Suppressor macrophage (primary cell): ENCODE measurements at regions not wholly inside any gene's neighbourhood (a gene's known extent, or its start where the extent isn't known, plus 50 kb on each side); places are given as distances from the start of the nearest gene placed in this dataset.

Experiments used
- DNase-seq, 4 experiments: peaks; one replicate each; pipeline ENCODE4 v3.0.0-alpha.2; 2020 to 2022

GRCh38 chr1:199751962-199752687 lies 275.4 kb upstream of the NR5A2 start:
- no peak for DNase-seq

DNA sequence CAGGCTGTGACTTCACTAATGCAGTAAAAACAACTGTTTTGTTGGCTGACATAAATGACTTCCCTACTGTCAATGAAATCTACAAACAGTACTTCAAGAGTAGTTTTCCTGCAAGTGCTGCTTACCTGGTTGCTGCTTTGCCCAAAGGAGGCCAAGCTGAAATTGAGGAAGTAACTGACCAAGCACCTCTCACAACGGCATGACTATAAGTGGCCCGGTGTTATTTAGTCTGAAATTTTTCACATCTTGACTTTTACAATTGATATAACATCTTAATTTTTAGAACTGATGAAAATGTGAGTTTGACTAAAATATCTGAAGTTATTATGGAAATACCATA lies 274.9 kb upstream of the NR5A2 start:
- no peak for DNase-seq

GRCh38 chr1:199753513-199753912 lies 274.0 kb upstream of the NR5A2 start:
- no peak for DNase-seq

DNA sequence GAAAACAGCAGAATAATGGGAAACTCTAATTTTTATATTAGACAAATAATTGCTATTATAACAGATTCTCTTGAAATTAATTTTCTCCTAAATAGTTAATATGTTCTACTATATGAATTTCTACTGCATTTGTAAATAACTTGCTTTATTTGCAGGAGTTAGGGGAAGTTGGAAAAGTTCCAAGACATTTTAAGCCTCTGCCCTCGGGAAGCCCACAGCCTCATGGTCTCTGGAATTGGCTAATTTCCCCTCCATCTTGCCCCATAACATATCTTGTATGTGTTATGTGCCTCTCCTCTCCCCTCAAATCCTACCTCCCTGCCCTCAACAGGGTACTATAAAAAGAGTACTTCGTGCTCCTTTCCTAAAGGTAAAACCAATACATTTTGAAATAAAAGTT lies 271.4 kb upstream of the NR5A2 start:
- peak; percentile 52 to 88 (median 74) for DNase-seq

GRCh38 chr1:199758626-199759255 lies 268.8 kb upstream of the NR5A2 start:
- no peak for DNase-seq

DNA sequence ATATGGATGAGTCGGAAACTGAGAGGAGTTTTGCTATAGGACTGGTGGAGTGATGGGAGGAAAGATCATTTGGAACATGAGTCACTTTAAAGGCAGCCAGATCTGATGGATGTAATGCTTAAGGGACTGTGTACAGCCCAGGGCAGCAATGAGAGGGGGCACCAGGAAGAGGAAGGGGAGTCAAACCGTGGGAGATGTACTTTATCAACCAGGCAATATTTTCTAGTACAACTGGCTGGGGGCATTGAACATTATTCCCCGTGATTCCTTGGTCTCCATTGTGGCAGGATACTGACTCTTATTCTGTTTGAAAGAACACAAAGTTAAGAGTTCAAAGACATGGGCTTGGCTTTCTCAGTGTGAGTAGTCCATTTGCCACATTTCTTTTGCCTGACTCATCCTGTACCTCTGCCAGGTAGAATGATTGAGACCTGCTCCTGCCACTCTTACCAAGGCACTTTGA lies 268.2 kb upstream of the NR5A2 start:
- no peak for DNase-seq

GRCh38 chr1:199762572-199762971 lies 264.9 kb upstream of the NR5A2 start:
- DNase-seq, result no peak

DNA sequence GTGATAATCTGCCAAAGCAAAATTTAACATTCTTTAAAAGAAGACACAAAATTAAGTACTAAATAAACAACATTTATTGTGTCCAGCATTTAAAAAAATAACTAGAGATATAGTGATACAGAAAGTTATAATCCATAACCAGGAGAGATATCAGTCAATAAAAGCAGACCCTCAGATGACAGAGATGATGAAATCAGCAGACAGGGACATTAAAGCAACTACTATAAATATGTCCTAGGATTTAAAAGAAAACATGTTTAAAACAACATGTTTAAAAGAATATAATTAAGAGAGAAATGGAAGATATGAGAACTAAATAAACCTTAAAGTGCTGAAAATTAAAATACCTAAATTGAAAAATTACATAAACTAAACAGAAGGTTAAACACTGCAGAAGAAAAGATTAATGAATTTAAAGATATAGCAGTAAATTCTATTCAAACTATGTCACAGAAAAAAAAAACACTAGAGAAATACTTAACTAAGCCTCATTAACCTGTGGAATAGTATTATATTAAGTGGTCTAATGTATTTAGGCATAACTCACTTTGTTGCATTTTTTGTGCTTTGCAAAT lies 261.2 kb upstream of the NR5A2 start:
- DNase-seq, result no peak

GRCh38 chr1:199767700-199768099 lies 259.8 kb upstream of the NR5A2 start:
- no peak for DNase-seq

DNA sequence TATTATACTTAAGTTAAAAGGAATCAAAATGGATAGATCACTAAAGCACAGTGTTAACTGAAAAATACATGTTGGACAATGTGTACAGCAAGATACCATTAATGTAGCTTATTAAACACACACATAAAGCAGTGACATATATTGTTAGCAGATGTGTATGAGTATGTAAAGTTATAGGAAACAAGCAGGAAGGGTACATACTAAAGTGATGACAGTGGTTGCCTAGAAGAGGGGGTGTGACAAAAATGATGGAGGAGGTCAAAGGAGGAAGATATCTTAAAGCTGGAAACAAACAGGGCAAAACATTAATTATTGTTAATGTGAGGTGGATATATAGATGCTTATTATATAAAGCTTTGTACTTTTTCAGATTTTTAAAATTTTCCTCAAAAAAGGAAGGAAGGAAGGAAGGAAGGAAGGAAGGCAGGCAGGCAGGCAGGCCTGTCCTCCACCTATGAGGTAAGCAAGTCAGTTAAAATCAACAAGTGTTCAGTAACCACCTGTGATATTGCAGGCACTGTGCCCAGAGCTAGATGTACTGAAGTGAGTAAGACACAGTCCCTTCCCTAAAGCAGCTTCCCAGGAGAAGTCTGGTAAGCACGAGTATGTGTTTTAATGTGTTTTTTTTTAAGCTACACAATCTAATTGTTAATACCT lies 252.9 kb upstream of the NR5A2 start:
- DNase-seq, result no peak

DNA sequence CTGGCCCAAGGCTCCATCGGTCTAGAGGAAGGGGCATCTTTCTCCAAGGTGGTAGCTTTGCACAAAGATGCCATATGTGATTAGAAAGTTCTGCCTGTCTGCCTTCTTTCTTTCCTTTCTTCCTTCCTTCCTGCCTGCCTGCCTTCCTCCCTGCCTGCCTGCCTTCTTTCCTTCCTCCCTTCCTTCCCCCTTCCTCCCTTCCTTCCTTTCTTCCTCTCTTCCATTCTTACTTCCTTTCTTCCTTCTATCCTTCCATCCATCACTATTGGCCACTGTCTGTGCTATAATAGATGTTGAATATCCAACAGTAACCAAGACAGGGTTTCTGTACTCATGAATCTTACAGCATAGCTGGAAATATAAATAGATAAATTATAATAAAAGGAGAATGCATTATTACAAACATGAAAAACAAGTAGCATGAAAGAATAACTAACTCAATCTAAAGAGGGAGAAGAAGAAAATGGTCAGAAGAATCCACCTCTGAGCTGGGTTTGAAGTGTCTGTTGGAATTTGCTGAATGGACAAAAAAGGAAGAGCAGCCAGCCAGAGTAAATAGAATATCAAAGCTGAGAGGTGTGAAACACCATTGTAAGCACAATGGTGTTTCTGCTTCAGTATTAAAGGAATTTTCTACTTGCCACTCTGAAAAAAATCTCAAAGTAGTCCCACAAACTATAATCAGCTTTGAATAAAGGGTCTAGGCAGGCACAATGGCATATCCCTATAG lies 250.6 kb upstream of the NR5A2 start:
- DNase-seq, result no peak

GRCh38 chr1:199778324-199778955 lies 249.1 kb upstream of the NR5A2 start:
- no peak for DNase-seq

GRCh38 chr1:199780091-199780490 lies 247.4 kb upstream of the NR5A2 start:
- DNase-seq, result no peak

DNA sequence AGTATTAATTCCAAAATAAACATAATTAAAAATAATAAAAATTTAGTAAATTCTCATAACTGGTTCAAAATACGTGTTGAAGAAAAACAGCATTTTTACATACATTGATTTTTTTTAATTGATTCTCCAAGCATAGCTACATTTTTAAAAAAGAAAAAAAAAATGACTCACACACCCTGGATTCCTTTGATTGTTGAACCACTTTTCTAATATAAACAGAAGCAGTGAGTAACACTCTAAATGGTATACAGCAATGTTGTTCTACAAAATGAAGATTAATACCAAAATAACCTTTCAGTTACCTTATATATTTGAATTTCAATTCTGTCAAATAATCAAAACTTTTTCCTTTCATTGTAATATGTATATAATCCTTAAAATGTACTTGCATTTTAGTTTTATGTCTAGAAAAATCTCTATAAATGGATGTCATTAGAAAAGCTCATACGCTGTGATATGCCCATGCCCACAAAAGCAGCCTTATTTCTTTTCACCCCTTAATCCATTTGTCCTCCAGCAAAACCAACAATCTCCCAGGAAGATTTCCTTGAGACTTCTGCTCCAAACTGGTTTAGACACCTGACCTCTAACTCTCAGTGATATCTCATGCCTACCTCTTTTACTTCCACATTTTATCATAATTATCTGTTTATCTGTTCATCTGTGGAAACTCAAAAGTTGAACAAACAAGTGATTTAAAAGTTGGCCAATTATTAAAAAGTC lies 246.4 kb upstream of the NR5A2 start:
- no peak for DNase-seq

GRCh38 chr1:199784138-199784895 lies 243.2 kb upstream of the NR5A2 start:
- peak in 2 of 4 experiments; percentile 6 to 8 for DNase-seq

GRCh38 chr1:199786695-199787094 lies 240.8 kb upstream of the NR5A2 start:
- no peak for DNase-seq

DNA sequence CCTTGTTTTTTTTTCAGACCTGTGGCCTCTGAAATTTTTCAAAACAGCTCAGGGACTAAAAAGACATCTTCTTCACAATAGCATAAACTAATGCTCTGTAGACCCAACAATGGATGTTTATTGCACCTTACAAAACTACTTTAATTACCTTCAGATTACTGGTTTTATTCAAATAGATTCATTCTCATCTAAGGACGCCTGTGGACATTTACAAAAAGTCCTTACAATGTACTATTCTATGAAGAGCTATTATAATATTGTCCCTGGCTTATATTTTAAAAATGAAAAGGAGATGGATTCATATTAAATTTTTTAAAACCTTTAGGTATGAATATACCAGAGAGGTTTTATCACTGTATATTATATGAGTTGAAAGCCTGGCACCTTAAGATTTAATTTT lies 238.4 kb upstream of the NR5A2 start:
- DNase-seq, result no peak

- no peak for DNase-seq
Measured at GRCh38 chr1:199791495-199791894, 236.0 kb upstream of the NR5A2 start.

DNA sequence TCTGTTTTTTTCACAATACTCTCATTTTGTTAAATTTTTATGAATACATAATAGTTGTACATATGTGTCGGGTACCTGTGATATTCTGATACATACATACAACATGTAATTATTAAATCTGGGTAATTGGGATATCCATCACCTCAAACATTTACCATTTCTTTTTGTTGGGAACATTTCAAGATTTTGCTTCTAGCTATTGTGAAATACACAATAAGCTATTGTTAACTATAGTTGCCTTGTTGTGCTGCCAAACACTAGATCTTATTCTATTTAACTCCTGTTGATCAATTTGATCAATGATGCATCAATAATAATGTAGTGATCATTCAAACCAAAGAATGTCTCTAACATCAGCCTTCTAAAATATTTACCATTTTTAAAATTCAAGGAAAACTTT lies 234.6 kb upstream of the NR5A2 start:
- DNase-seq, result no peak

DNA sequence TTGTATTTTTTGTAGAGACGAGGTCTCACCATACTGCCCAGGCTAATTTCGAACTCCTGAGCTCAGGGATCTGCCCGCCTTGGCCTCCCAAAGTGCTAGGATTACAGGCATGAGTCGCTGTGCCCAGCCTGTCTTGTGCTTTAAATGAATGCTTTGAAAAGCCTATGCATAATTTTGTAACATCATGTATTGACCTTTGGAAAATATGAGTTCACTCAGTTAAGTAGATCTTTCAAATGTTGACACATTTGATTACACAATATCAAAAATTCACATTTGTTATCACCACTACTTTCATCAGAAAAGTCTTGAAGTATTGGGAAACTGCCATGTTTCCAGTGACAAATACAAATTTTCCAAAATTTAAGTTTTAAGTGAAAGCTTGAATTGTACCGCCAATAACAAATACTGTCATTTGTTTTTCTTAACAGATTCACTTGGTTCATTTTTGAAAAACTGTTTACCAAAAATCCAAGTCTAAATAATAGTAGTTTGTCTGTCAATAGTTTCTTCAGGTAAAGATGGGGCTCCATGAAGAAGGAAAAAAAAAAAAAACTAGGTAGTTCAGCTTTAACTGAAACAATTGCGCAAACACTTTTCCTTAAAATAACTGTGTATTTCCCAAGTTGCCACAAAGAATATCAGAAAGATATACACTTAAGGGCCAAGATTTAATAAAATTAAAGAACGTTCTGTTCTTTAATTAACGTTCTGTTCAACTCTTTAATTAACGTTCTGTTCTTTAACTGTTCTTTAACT lies 233.2 kb upstream of the NR5A2 start:
- DNase-seq, result peak; percentile 21 to 81 (median 54)
